Parathyroid adenoma (tissue), 2 donors: ENCODE measurements at regions not wholly inside any gene's neighbourhood (a gene's known extent, or its start where the extent isn't known, plus 50 kb on each side); places are given as distances from the start of the nearest gene placed in this dataset.
A peak's percentile ranks its signal among the peaks of the same experiment; 100 is the strongest.

ENCODE experiments used
- H2AFZ ChIP-seq: fragments of 300-600 bp; sonication (generic); one replicate; pipeline ENCODE4 v1.7.0; 2017; ENCODE audit warnings: antibody characterized with exemption, mild to moderate bottlenecking
- H3K27ac ChIP-seq: fragments of 300-600 bp; sonication (generic); one replicate; pipeline ENCODE4 v1.7.0; 2017
- H3K27me3 ChIP-seq: fragments of 300-600 bp; sonication (generic); one replicate; pipeline ENCODE4 v1.7.0; 2017; ENCODE audit warnings: low read length; ENCODE audit not compliant: control insufficient read depth, insufficient read depth
- H3K36me3 ChIP-seq: fragments of 300-600 bp; sonication (generic); one replicate; pipeline ENCODE4 v1.7.0; 2017; ENCODE audit warnings: low read length; ENCODE audit not compliant: control insufficient read depth, insufficient read depth
- H3K4me1 ChIP-seq: fragments of 300-600 bp; sonication (generic); one replicate; pipeline ENCODE4 v1.7.0; 2017; ENCODE audit warnings: control low read depth
- H3K4me2 ChIP-seq: fragments of 300-600 bp; sonication (generic); one replicate; pipeline ENCODE4 v1.7.0; 2017; ENCODE audit warnings: low read length
- H3K4me3 ChIP-seq: fragments of 300-600 bp; sonication (generic); one replicate; pipeline ENCODE4 v1.7.0; 2017; ENCODE audit warnings: low read depth, low read length
- H3K79me2 ChIP-seq: fragments of 300-600 bp; sonication (generic); one replicate; pipeline ENCODE4 v1.7.0; 2017; ENCODE audit warnings: control low read depth
- H3K9ac ChIP-seq: fragments of 300-600 bp; sonication (generic); one replicate; pipeline ENCODE4 v1.7.0; 2017; ENCODE audit warnings: mild to moderate bottlenecking
- H3K9me3 ChIP-seq: fragments of 300-600 bp; sonication (generic); one replicate; pipeline ENCODE4 v1.7.0; 2017; ENCODE audit warnings: low read length; ENCODE audit not compliant: control insufficient read depth
- TF ChIP-seq, protein P1 (sequence below): fragments of 300-600 bp; sonication (generic); IDR thresholded peaks from one replicate; pipeline ENCODE4 v1.7.0; 2017; ENCODE audit warnings: antibody characterized with exemption, mild to moderate bottlenecking
- donor health status: primary hyperparathyroidism.

DNA sequence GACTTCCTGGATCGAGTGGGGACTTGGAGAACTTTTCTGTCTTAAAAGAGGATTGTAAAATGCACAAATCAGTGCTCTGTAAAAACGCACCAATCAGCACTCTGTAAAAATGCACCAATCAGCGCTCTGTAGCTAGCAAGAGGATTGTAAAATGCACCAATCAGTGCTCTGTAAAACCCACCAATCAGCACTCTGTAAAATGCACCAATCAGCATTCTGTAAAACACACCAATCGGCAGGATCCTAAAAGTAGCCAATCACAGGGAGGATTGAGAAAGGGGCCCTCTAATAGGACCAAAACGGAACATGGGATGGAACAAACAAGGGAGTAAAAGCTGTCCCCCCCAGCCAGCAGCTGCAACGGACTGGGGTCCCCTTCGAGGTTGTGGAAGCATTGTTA is 587.4 kb upstream of the ALCAM start:
- Histone ChIP-seq H3K79me2 (no peaks in the 10 kb centered on the region), H3K9ac (no peak overlapping the region), H3K36me3 (no peaks in the 10 kb centered on the region), H2AFZ (no peak overlapping the region), H3K4me3 (no peak overlapping the region), H3K4me2 (no peak overlapping the region), H3K27me3 (no peaks in the 10 kb centered on the region), H3K27ac (no peak overlapping the region), H3K4me1 (peaks cover 12% of the 10 kb centered on the region), H3K9me3 (no peaks in the 10 kb centered on the region)
- TF ChIP-seq, protein P1, sequence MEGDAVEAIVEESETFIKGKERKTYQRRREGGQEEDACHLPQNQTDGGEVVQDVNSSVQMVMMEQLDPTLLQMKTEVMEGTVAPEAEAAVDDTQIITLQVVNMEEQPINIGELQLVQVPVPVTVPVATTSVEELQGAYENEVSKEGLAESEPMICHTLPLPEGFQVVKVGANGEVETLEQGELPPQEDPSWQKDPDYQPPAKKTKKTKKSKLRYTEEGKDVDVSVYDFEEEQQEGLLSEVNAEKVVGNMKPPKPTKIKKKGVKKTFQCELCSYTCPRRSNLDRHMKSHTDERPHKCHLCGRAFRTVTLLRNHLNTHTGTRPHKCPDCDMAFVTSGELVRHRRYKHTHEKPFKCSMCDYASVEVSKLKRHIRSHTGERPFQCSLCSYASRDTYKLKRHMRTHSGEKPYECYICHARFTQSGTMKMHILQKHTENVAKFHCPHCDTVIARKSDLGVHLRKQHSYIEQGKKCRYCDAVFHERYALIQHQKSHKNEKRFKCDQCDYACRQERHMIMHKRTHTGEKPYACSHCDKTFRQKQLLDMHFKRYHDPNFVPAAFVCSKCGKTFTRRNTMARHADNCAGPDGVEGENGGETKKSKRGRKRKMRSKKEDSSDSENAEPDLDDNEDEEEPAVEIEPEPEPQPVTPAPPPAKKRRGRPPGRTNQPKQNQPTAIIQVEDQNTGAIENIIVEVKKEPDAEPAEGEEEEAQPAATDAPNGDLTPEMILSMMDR: no peak

DNA sequence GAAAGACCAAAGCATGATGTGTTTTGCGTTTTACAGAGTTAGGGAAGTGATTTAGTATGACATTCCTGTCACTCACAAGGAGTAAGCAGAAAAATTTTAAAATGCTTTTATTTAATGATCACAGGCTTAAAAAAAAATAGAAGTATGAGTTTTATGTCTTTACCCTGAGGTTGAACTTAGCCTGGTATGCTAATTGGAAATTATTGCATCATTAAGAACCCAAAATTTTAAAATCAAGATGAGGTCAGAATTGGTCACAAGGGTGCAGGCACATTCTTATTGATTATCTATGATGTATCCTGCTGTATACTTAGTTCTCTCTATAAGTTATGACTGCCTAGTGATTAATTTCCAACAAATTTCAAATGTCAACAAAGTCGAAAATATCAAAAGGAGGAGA is 585.6 kb upstream of the ALCAM start:
- Histone ChIP-seq H3K79me2 (no peaks in the 10 kb centered on the region), H3K9me3 (no peaks in the 10 kb centered on the region), H3K4me1 (peaks cover 12% of the 10 kb centered on the region), H3K36me3 (no peaks in the 10 kb centered on the region), H3K27me3 (no peaks in the 10 kb centered on the region), H3K4me3 (no peak overlapping the region), H2AFZ (peak overlapping the region; percentile 64), H3K4me2 (no peak overlapping the region), H3K27ac (no peak overlapping the region), H3K9ac (no peak overlapping the region)
- TF ChIP-seq, protein P1: no peak

DNA sequence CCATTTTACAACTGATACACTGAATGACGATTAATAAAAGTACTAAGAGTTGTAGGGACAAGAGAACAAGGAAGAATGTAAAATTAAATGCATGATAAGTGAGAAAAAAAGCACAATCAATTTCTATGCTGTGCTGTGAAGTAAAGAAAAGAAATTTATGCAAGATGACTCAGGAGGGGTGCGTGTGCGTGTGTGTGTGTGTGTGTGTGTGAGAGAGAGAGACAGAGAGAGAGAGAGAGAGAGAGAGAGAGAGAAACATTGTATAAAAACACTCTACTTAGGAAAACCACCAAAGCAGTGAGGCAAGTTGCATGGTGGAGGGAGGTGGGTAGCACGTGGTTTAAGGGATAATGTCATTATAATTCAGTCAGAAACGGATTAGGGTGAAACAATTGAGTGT is 580.8 kb upstream of the ALCAM start:
- Histone ChIP-seq H2AFZ (no peak overlapping the region), H3K9ac (no peak overlapping the region), H3K27me3 (no peaks in the 10 kb centered on the region), H3K4me1 (peaks cover 12% of the 10 kb centered on the region), H3K4me2 (no peak overlapping the region), H3K79me2 (no peaks in the 10 kb centered on the region), H3K9me3 (no peaks in the 10 kb centered on the region), H3K4me3 (no peak overlapping the region), H3K36me3 (no peaks in the 10 kb centered on the region), H3K27ac (no peak overlapping the region)
- TF ChIP-seq, protein P1: no peak

DNA sequence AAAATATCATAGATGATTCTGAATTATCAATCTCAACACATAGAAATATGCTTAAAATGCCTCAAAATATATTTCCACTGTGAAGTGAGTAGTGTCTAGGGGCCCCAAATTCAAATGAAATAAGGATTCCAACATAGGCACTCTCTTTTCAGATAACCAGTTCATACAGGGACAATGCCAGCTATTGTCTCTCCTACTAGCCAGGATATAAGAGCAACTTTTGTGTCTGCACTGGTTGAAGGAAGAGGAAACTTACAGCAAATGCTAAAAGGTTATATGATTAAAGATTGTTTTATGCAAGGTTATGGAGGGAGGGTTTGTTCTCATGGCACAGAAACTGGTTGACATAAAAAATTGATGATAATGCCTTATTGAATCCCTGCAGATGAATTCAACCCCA is 579.4 kb upstream of the ALCAM start:
- Histone ChIP-seq H2AFZ (no peak overlapping the region), H3K9ac (no peak overlapping the region), H3K4me3 (no peak overlapping the region), H3K4me2 (no peak overlapping the region), H3K79me2 (no peaks in the 10 kb centered on the region), H3K27me3 (no peaks in the 10 kb centered on the region), H3K4me1 (peaks cover 4% of the 10 kb centered on the region), H3K36me3 (no peaks in the 10 kb centered on the region), H3K27ac (no peak overlapping the region), H3K9me3 (no peaks in the 10 kb centered on the region)
- TF ChIP-seq, protein P1: no peak

DNA sequence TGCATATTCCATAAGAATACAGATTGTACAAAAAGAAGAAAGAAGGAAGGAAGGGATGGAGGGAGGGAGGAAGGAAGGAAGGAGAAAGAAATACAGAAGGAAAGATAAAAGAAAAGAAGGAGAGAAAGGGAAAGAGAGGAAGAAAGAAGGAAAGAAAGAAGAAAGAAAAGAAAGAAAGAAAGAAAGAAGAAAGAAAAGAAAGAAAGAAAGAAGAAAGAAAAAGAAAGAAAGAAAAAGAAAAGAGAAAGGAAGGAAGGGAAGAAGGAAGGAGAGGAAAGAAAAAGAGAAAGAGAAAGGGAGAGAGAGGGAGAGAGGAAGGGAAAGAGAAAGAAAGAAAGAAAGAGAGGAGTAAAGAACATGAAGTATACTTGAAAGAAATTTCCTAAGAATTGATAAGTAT is 577.9 kb upstream of the ALCAM start:
- Histone ChIP-seq H3K27ac (no peak overlapping the region), H3K4me3 (no peak overlapping the region), H3K4me2 (no peak overlapping the region), H2AFZ (no peak overlapping the region), H3K9ac (no peak overlapping the region), H3K27me3 (no peaks in the 10 kb centered on the region), H3K36me3 (no peaks in the 10 kb centered on the region), H3K79me2 (no peaks in the 10 kb centered on the region), H3K9me3 (no peaks in the 10 kb centered on the region), H3K4me1 (no peaks in the 10 kb centered on the region)
- TF ChIP-seq, protein P1: no peak
